ENCODE measurements at regions not wholly inside any gene's neighbourhood (a gene's known extent, or its start where the extent isn't known, plus 50 kb on each side); places are given as distances from the start of the nearest gene placed in this dataset.

DNA sequence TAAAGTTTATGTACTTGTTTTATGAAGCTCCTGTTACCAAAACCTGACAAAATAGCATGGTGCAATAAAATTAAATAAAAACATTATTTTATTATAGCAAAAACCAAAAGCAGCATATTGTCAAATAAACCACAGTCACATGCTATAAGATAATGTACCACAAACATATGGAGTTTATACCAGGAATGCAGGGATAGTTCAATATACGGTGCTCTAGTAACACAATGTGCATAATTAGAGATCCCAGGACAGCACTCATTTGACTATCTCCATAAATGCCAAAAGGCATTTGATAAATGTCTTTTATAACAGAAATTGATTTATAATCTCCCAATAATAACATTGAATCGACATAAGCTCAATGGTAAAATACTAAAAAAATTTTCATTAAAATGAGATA is 402.0 kb downstream of the RND3 start:
- Histone ChIP-seq H3K27ac (ENCODE audit: insufficient read depth, low read length) (no peak overlapping the region), H3K27me3 (ENCODE audit: control insufficient read depth, insufficient read depth, low read length) (no peaks in the 10 kb centered on the region), H3K4me1 (ENCODE audit: control insufficient read depth, extremely low read depth, insufficient read depth, low read length) (peaks cover 2% of the 10 kb centered on the region), H3K79me2 (ENCODE audit: control insufficient read depth, insufficient read depth, low read length) (no peaks in the 10 kb centered on the region), H3K36me3 (ENCODE audit: control insufficient read depth, insufficient read depth, low read length) (no peaks in the 10 kb centered on the region), H3K4me2 (ENCODE audit: extremely low read depth, insufficient read depth, low read length) (no peak overlapping the region), H4K20me1 (ENCODE audit: control insufficient read depth, extremely low read depth, insufficient read depth, low read length) (no peaks in the 10 kb centered on the region), H2AFZ (ENCODE audit: low read length) (no peak overlapping the region), H3K4me3 (replicated peaks in 1 of 4; ENCODE audit: control extremely low read depth in 1 of 4, insufficient read depth in 1 of 4, low read depth in 3 of 4, low read length in 4 of 4) (no peak overlapping the region), H3K9me3 (ENCODE audit: control insufficient read depth, insufficient read depth, low read depth, low read length) (no peaks in the 10 kb centered on the region), H3K9ac (ENCODE audit: insufficient read depth, low read length) (no peak overlapping the region)
- no peak for TF ChIP-seq EZH2 (IDR thresholded peaks at IDR 0.05; ENCODE audit: low read length, missing control alignments)
- TF ChIP-seq, protein P1, sequence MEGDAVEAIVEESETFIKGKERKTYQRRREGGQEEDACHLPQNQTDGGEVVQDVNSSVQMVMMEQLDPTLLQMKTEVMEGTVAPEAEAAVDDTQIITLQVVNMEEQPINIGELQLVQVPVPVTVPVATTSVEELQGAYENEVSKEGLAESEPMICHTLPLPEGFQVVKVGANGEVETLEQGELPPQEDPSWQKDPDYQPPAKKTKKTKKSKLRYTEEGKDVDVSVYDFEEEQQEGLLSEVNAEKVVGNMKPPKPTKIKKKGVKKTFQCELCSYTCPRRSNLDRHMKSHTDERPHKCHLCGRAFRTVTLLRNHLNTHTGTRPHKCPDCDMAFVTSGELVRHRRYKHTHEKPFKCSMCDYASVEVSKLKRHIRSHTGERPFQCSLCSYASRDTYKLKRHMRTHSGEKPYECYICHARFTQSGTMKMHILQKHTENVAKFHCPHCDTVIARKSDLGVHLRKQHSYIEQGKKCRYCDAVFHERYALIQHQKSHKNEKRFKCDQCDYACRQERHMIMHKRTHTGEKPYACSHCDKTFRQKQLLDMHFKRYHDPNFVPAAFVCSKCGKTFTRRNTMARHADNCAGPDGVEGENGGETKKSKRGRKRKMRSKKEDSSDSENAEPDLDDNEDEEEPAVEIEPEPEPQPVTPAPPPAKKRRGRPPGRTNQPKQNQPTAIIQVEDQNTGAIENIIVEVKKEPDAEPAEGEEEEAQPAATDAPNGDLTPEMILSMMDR (conservative IDR thresholded peaks at IDR 0.05 in 1 of 2, IDR thresholded peaks at IDR 0.05 in 1 of 2; ENCODE audit: low read depth in 1 of 2, low read length in 2 of 2): no peak
- DNase-seq (ENCODE audit: low read depth in 2 of 2): no peak

DNA sequence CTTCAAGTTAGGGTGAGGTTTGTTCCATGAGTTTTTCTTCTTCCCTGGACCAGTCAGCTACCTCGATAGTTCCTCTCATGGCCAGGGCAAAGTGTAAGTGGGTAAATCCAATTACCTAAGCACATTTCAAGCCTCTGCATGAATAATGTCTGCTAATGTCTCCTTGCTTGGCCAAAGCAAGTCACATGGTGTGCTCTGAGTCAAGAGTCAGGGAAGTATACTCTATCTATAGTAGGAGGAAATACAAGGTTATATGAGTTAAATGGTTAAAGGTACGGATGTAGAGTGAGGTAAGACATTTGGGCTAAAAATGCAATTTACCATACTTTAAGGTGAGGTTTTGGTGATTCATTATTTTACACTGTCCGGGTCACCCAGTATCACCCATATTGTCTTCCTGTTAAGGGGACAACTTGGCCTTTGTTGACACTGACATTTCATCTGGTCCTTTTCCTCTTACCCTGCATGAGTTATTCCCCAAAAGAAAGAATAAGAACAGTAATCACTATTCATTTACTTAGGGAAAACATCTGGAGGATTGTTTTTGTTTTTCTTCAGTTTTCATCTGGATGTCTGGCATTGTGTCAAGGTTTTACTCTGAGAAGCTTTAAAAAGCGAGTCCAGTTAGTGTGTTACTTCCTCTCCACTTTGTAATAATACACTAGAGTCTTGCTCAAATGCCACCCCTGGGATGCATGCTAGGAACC is 405.5 kb downstream of the RND3 start:
- Histone ChIP-seq H4K20me1 (ENCODE audit: control insufficient read depth, extremely low read depth, insufficient read depth, low read length) (no peaks in the 10 kb centered on the region), H3K9ac (ENCODE audit: insufficient read depth, low read length) (no peak overlapping the region), H3K79me2 (ENCODE audit: control insufficient read depth, insufficient read depth, low read length) (no peaks in the 10 kb centered on the region), H3K36me3 (ENCODE audit: control insufficient read depth, insufficient read depth, low read length) (no peaks in the 10 kb centered on the region), H3K27me3 (ENCODE audit: control insufficient read depth, insufficient read depth, low read length) (no peaks in the 10 kb centered on the region), H3K27ac (ENCODE audit: insufficient read depth, low read length) (no peak overlapping the region), H3K4me3 (replicated peaks in 1 of 4; ENCODE audit: control extremely low read depth in 1 of 4, insufficient read depth in 1 of 4, low read depth in 3 of 4, low read length in 4 of 4) (no peak overlapping the region), H3K4me2 (ENCODE audit: extremely low read depth, insufficient read depth, low read length) (no peak overlapping the region), H2AFZ (ENCODE audit: low read length) (peak overlapping the region; percentile 19), H3K4me1 (ENCODE audit: control insufficient read depth, extremely low read depth, insufficient read depth, low read length) (peaks cover 6% of the 10 kb centered on the region), H3K9me3 (ENCODE audit: control insufficient read depth, insufficient read depth, low read depth, low read length) (no peaks in the 10 kb centered on the region)
- TF ChIP-seq, protein P1 (conservative IDR thresholded peaks at IDR 0.05 in 1 of 2, IDR thresholded peaks at IDR 0.05 in 1 of 2; ENCODE audit: low read depth in 1 of 2, low read length in 2 of 2): no peak
- DNase-seq (ENCODE audit: low read depth in 2 of 2): peak in 1 of 2 donors; percentile 63

DNA sequence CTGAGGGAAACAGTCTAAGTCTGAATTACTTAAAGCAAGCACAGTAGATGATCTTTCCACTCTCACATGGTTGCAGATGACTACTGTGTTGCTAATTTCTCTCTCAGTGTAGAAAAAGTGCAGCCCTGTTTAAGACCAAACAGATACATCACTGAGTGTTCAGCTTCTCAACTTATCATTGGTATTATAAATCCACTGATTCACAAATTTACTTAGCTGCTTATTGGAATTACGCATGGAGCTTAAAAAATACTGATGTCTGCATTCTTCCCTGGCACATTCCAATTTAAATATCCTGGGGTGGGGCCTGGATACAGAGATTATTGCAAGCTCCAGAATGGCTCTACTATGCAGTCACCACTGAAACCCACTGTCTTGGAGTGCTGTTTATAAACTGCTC is 411.2 kb downstream of the RND3 start:
- no peak for TF ChIP-seq EZH2 (IDR thresholded peaks at IDR 0.05; ENCODE audit: low read length, missing control alignments)
- TF ChIP-seq, protein P1 (conservative IDR thresholded peaks at IDR 0.05 in 1 of 2, IDR thresholded peaks at IDR 0.05 in 1 of 2; ENCODE audit: low read depth in 1 of 2, low read length in 2 of 2): no peak

More for the DNA sequence above, 411.2 kb downstream of the RND3 start:
- no peaks in the 10 kb centered on the region for H3K9me3 ChIP-seq (ENCODE audit: control insufficient read depth, insufficient read depth, low read depth, low read length)
- H3K4me3 ChIP-seq (replicated peaks in 1 of 4; ENCODE audit: control extremely low read depth in 1 of 4, insufficient read depth in 1 of 4, low read depth in 3 of 4, low read length in 4 of 4): no peak overlapping the region
- no peaks in the 10 kb centered on the region for H3K27me3 ChIP-seq (ENCODE audit: control insufficient read depth, insufficient read depth, low read length)
- H2AFZ ChIP-seq (ENCODE audit: low read length): peak overlapping the region; percentile 73
- peak overlapping the region; percentile 62 for H3K27ac ChIP-seq (ENCODE audit: insufficient read depth, low read length)
- H3K9ac ChIP-seq (ENCODE audit: insufficient read depth, low read length): no peak overlapping the region
- peak overlapping the region; percentile 32 for H3K4me2 ChIP-seq (ENCODE audit: extremely low read depth, insufficient read depth, low read length)
- H3K79me2 ChIP-seq (ENCODE audit: control insufficient read depth, insufficient read depth, low read length): no peaks in the 10 kb centered on the region
- peak; percentile 38 to 82 for DNase-seq (ENCODE audit: low read depth in 2 of 2)
- H3K36me3 ChIP-seq (ENCODE audit: control insufficient read depth, insufficient read depth, low read length): no peaks in the 10 kb centered on the region
- H3K4me1 ChIP-seq (ENCODE audit: control insufficient read depth, extremely low read depth, insufficient read depth, low read length): peaks cover 15% of the 10 kb centered on the region
- H4K20me1 ChIP-seq (ENCODE audit: control insufficient read depth, extremely low read depth, insufficient read depth, low read length): no peaks in the 10 kb centered on the region

Measured in fibroblast of lung (primary cell).